NCI-H69 (cell line): ENCODE measurements at regions not wholly inside any gene's neighbourhood (a gene's known extent, or its start where the extent isn't known, plus 50 kb on each side); places are given as distances from the start of the nearest gene placed in this dataset.
A peak's percentile ranks its signal among the peaks of the same experiment; 100 is the strongest.
"Not testable (repeated sequence)": the region's sequence is repeated elsewhere in the genome, so short reads cannot be mapped to it uniquely, and the experiment has no call there.

Experiments
- DNase-seq: peaks from one replicate; lab custom pipeline; 2025; lab: John Stamatoyannopoulos, UW

DNA sequence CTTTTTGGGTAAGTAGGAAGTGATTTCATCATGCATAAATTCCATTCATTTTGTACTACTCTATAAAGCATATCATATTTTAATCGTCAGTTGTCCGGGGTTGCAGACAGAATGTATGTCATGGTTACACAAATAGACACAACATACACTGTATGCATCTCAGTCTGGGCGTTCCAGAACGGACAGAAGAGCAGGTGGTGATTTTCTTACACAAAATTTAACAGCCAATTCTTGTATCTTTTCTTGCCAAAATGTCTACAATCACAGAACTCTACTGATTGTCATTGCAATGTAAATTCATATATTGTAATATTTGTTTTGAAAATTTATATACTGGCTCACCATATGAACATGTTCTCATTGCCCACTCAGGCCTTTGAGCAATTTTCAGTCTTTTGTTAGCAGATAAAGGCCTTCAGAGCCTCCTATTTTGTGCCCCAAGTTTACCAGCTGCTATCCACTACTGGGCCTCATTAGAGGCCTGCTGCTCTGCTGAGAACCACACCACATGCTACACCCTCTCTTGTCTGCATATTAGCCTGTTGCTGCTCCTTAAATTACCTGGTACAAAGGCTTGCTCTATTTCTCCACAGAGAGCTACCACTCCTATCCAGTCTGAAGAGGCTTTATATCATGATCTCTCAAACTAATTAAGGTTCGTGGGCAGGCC is 61.5 kb downstream of the PRDM13 start:
- peak; percentile 60 for DNase-seq

DNA sequence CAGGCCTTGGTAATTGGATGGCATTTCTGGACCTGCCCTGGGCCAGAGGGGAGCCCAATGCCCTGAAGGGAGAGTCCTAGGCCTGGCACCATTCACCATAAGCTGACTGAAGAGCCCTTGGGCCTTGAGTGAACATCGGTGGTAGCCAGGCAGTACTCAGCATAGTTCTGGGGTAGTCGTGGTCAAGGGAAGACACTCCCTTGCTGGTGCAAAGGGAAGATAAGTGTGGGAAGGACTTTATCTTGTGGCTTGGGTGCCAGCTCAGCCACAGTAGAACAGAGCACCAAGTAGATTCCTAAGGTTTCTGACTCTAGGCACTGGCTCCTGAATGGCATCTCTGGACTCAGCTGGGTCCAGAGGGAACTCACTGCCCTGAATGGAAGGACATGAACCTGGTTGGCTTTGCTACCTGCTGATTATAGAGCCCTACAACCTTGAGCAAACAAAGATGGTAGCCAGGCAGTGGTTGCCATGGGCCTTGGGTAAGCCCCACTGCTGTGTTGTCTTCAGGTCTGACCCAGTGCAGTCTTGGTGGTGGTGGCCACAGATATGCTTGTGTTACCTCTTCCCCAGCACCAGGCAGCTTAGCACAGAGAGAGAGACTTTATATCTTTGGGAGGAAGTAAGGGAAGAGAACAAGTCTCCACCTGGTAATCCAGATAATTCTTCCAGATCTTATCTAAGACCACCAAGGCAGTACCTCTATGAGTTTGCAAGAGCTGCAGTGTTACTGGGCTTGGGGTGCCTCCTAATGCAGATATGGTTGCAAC is 83.5 kb downstream of the PRDM13 start:
- no peak for DNase-seq

DNA sequence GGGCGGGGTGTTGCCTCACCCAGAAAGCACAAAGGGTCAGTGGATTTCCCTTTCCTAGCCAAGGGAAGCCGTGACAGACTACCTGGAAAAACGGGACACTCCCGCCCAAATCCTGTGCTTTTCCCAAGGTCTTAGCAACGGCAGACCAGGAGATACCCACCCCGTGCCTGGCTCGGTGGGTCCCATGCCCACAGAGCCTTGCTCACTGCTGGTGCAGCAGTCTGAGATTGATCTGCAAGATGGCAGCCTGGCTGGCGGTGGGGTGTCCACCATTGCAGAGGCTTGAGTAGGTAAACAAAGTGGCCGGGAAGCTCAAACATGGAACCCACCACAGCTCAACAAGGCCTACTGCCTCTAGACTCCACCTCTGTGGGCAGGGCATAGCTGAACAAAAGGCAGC is 95.7 kb downstream of the PRDM13 start:
- not testable (repeated sequence) for DNase-seq

DNA sequence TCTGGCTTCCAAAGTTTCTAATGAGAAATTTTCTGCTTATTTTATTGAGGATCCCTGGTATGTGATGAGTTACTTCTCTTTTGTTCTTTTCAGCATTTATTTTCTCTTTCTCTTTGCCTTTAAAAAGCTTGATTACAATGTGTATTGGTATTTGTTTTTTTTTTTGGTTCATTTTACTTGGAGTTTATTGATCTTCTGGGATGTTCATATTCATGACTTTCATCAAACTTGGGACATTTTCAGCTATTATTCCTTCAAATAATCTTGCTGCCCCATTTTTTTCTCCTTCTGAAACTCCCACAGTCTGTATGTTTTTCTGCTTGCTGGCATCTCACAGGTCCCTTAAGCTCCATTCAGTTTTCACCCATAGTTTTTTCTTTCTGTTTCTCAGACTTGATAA is 102.4 kb downstream of the PRDM13 start:
- DNase-seq = no peak

DNA sequence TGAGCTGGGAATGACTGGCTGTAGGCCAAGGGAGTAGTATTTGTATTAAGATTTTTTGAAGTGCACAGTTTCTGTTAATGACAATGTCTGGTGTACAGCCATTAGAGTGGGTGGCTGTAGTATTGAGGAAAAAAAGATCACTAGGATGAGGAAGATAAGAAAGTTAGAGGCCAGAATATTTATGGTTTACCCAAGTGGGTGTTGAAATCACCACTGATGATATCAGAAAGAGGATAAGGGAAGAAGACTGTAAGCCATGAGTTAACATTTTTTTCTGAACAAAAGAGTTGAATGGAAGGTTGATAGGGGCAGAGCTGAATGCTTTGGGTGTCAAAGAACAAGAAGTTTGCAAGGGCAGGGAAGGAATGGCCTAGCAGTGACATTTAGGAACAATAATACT is 104.7 kb downstream of the PRDM13 start:
- DNase-seq = no peak

DNA sequence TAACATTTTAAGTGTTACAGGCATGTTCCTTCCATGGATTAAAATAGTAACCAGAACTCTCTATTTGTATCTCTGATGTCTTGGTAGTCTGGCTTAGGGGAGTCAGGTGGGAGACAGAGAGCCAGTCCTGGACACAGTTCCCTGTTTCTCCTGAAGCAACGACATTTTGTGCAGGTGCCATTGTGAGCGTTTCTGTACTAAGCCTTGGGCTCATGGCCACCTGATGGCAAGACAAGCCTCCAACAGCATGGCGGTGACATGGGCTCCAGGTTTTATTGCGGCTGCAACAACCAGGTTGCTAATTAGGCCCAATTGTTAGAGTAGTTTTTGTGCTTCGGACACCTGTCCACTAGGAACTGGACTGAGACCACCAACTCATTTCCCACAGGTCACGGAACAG is 105.3 kb downstream of the PRDM13 start:
- peak; percentile 12 for DNase-seq

DNA sequence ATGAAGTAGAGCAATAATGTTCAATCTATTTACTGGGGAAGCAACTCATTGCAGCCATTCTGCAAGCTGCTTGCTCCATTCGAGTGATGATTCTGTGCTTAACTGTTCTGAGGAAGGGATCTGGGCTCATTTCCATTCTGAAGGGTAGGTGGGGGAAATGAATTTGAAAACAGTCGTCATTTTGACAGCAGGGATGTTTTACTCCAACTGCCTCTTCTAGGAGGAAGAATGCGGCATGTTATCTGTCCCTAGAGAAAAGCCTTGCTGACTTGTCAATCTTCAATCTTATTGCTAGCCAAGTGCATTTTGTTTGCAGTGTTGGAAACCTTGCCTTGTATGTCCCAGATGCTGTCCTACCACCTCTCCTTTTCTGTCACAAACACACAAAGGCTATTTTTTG is 105.9 kb downstream of the PRDM13 start:
- no peak for DNase-seq

DNA sequence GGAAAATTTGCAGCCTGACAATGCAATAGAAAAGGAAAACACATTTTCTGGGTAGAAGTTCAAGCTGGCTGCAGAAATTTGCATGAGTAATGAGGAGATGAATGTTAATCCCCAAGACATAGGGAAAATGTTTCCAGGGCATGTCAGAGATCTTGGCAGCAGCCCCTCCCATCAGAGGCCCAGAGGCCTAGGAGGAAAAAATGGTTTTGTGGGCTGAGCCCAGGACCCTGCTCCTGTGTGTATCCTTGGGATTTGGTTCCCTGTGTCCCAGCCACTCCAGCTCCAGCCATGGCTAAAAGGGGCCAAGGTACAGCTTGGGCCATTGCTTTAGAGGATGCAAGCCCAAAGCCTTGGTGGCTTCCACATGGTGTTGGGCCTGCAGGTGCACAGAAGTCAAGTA is 115.4 kb downstream of the PRDM13 start:
- DNase-seq = not testable (repeated sequence)

DNA sequence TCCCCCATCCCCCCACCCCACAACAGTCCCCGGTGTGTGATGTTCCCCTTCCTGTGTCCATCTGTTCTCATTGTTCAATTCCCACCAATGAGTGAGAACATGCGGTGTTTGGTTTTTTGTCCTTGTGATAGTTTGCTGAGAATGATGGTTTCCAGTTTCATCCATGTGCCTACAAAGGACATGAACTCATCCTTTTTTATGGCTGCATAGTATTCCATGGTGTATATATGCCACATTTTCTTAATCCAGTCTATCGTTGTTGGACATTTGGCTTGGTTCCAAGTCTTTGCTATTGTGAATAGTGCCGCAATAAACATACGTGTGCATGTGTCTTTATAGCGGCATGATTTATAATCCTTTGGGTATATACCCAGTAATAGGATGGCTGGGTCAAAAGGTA is 123.6 kb downstream of the PRDM13 start:
- not testable (repeated sequence) for DNase-seq

DNA sequence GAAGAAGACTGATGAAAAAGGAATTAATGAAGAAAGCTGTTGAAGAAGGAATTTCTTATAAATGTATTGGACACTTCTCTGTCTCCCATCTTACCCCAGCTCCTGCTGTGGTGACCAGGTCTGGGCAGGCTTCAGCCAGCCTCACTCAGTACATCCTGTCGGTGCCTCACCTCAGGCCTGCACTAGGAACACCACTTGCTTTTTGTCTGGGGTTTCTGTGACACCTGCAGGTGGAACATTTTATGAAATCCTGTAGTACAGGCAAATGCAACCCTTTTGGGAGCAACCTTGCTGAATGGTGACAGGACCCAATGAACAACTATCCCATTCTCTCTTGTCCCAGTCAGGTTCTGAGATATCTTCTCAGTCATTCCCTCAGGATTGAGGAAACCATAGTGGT is 129.7 kb downstream of the PRDM13 start:
- peak; percentile 36 for DNase-seq

DNA sequence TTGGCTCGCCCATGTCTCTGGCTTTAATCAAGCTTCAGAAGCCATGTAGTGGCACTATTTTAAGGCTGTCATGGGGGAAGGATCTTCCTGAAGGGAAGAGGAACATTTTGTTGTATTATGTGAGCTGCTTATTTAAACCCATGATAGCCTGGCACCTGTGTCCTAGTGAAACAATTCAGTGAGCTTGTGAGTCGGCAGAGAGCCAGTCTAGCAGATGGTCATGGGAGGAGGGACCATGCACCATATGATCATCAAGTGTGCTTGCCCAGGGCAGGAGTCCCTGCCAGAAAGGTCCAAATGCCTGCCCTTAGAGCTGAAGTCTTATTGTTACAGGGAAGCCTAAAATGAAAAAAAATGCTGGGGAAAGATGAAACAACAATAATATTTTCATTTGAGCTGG is 132.9 kb downstream of the PRDM13 start:
- DNase-seq = peak; percentile 71

DNA sequence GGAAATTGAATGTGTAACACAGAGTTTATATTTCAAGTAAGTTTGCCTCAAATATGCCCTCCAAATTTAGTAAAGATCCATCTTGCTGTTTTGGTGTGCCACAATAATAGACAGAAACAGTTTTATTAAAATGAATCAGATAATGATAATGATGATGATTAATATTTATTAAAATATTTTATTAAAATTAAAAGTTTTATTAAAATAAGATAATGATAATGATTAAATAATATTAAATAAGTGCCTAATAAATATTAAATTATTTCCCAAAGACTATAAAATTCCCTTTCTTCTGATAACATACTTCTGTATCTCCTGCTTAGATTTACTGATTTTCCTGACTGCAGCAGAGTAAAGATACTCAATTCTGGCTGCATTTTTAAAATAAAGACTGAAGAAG is 134.5 kb downstream of the PRDM13 start:
- DNase-seq = no peak

DNA sequence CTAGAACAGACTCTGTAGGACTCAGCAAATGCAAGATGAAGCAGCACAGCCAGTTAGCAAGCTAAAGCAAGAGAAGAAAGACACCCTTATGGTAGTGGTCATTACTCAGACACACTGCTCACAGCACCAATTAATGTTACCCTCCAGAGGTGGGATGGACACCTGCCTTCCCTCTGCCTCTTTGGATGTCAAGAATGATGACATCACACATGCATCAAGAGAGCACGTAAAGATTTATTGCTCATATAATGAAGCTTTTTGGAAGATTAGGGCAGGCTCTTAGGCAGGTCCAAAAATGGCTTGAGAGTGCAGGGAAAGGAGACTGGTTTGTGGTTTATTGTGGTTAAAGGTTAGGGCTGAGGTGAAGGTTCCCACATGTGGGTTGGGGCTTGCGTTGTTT is 137.0 kb downstream of the PRDM13 start:
- no peak for DNase-seq

DNA sequence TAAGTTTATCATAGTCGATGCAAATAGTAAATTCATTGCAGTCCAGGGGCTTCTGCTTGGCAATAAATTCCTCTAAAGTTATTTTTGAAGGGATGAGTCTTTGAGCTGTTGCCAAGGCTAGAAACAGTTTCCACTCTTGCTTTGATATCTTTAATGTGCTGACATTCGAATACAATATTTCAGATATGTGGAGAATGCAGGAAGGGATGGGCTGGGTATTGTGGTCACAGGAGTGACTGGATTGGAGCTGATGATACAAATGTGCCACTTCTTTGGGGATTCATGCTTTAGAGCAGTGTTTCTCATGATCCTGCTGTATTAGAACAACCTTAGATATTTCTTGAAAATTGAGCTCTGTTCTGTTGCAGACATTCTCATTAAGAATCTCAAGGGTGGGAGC is 139.0 kb downstream of the PRDM13 start:
- DNase-seq = no peak

DNA sequence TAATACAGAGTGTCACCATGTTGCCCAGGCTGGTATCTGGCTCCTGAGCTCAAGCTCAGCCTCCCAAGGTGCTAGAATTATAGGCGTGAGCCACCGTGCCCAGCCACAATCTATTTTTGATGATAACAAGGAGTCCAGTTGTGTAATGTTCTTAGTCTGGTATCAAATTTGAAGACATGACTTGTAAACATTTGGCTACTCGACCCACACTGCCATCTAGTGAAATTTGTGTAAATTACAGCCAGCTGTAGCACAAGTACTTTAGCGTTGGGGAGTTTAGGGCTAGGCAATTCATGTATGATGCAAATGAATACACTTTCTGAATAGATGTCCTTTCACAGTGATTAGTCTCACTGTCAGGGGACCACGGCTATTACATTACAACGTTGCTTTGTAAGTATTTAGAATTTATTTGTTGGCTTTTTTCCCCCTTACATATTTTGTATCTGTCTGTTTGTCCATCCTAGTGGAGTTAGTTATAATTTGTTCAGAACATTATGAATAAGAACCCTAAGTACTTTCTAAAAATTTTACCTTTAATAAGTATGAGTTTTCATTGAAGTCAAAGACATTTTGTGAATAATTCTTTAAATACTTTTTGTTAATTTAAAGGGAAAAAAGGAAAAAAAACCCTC is 139.7 kb downstream of the PRDM13 start:
- DNase-seq = peak; percentile 77

DNA sequence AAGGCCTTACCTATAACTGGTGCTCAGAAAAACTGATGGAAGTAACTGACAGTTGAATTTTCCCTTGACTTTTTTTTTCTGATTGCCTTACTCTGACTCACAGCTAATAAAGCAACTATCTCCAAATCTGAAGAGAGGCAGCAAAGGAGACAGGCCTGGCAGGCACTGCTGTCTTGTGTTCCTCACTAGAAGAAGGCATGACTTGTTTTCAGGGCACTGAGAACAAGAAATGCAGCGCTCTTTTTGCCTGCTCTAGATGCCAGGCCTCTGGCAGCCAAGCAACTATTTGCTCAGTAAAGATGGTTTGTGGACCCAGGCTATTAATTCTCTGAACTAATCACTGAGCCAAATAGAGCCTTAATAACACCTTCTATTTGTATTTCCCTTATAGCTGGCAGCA is 155.1 kb downstream of the PRDM13 start:
- no peak for DNase-seq

DNA sequence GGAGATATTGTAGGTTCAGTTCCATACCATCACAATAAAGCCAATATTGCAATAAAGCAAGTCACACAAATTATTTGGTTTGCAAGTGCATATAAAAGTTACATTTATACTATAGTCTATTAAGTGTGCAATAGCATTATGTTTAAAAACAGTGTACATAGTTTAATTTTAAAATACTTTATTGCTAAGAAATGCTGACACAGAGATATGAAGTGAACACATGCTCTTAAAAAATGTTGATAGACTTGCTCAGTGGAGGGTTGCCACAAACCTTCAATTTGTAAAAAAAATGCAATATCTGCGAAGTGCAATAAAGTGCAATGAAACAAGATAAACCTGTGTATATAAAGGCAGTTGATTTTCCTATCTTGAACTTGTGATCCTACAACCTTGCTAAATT is 161.5 kb downstream of the PRDM13 start:
- DNase-seq = no peak

DNA sequence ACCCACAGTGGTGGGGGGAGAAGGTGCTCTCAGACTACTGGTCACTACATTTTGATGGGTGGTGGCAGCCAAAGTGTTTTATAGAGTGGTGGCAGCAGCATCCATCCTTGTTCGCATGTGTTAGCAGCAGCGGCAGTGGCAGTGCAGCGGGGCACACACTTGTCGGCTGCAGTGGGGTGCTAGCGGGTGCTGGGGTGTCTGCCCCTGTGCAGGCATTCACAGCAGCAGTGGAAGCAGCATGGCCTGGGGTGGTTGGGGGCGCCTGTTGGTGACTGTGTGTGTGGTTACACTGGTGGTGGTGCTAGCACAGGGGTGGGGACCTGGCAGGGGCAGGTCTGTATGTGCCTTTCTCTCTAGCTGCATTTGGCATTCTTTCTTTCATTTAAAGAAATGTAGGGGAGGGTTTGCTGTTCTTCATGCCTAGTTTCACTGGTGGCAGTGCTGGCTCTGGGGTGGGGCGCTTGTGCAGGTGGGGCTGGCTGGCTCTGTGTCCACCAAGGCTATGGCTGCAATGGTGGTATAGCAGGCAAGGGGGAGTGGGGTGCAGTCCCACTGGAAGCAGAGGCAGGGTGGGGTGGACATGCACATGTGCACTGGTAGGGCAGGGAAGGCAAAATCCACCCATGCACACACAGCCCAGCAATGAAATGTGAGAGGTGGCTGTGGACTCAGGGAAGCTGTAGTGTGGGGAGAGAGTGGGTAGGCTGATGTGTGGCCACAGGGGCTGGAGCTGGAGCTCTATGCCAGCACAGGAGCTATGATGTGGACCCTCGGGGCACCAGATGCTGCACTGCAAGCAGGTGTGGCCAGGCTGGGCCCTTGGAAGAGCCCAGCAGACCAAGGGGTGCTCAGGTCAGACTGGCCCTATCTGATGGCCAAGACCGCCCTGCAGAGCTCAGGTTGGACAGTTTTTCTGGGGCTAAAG is 173.3 kb downstream of the PRDM13 start:
- no peak for DNase-seq

DNA sequence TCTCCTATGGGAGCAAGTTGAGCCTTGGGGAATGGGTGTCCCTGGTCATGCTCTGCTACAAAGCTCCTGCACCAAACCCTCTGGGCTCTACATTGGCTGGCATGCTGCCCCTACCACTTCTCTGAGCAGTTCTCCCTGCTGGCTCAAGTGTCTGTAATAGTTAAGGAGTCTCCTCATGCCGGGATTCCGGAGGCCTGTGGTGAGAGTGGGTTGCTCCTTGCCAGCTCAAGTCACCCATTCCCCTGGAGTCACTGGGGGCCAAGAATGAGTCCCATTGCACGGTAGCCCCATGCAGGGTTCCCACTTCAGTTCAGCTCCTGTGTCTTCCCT is 173.9 kb downstream of the PRDM13 start:
- DNase-seq = no peak

DNA sequence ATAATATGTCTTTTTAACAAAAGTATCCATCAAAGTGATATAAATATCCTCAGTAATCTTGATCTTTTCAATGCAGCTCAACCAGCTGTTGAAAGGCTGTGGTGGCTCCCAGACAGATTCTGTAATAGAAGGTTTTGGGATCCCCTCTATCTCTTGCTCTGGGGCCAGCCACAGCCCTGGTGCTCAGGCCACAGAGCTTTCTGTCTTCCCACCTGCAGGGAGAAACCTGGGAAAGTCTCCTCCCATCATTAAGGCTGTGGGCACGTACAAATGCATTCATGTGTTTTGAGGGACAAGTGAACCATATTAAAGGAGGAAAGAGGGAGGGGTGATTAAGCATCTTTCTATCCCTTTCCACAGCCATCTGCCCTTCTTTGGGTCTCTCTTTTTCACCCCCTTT is 183.1 kb downstream of the PRDM13 start:
- DNase-seq = peak; percentile 10

DNA sequence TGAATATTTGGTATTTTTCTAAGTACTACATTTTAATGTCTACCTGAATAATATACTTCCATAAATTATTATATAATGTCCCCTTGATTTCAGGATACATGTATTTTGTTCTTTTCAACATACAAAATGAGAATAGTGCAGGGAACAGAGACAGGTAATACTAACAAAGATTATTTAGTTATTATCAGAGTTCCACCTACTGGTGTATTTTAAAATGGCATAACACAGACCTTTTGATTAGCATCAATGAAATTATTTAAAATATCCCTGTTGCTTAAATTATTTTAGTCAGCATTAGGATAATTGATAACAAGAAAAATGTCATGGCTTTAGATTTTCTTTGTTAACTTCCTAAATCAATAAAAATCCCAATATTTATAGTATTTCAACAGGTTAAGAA is 184.0 kb downstream of the PRDM13 start:
- DNase-seq = peak; percentile 25

DNA sequence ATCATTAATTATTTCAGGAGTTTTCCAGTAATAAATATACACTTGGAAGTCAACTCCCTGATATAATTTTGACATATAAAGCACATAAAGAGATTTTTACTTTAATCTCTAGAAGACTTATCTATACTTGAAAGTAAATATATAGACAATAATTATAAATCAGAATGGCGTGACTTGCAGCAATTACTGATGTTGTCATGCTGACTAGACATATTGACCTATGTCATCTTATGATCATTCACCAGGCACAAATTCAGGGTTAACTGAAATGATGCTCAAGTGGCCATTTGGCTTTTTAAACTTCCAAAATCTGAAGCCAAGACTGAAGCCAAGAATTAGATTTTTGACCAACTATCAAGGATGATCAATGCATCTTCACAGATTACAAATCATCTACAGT is 192.2 kb downstream of the MCHR2 start:
- DNase-seq = no peak
